ENCODE measurements at regions not wholly inside any gene's neighbourhood (a gene's known extent, or its start where the extent isn't known, plus 50 kb on each side); places are given as distances from the start of the nearest gene placed in this dataset.

GRCh38 chr9:90489066-90489465, 153.6 kb downstream of the DIRAS2 start:
- TF ChIP-seq, protein P1, sequence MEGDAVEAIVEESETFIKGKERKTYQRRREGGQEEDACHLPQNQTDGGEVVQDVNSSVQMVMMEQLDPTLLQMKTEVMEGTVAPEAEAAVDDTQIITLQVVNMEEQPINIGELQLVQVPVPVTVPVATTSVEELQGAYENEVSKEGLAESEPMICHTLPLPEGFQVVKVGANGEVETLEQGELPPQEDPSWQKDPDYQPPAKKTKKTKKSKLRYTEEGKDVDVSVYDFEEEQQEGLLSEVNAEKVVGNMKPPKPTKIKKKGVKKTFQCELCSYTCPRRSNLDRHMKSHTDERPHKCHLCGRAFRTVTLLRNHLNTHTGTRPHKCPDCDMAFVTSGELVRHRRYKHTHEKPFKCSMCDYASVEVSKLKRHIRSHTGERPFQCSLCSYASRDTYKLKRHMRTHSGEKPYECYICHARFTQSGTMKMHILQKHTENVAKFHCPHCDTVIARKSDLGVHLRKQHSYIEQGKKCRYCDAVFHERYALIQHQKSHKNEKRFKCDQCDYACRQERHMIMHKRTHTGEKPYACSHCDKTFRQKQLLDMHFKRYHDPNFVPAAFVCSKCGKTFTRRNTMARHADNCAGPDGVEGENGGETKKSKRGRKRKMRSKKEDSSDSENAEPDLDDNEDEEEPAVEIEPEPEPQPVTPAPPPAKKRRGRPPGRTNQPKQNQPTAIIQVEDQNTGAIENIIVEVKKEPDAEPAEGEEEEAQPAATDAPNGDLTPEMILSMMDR (optimal IDR thresholded peaks at IDR 0.05 in 1 of 3, IDR thresholded peaks at IDR 0.05 in 1 of 3, conservative IDR thresholded peaks at IDR 0.05 in 1 of 3; ENCODE audit: extremely low read depth in 1 of 3, insufficient read depth in 2 of 3, low read length in 3 of 3): no peak
- TF ChIP-seq EZH2 (IDR thresholded peaks at IDR 0.05; ENCODE audit: low read length): no peak

DNA sequence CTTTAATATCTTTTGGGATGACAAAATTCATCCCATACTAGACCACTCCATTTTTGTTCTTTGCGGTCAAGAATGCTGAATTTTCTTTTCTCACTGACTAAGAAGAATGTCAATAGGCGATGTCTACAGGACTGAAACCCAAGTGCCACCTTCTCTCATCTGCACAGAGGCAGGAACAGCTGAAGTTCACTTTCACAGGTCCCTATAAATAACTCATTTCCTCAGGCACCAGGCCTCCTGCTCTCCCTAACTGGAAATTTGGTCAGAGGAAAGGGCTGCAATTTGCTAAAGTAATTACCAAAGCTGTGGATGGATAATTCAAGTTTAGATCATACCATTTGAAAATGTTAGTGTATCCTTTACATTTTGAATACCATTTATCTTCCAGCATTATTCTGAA, 142.9 kb downstream of the DIRAS2 start:
- dilution Hi-C loops (cut with MboI; ENCODE audit: extremely low pct_ligation_motif_present, low sequenced_read_pairs): no loop called here
- Histone ChIP-seq H3K9me1 (ENCODE audit: control insufficient read depth, extremely low read depth, insufficient read depth, low read length) (no peaks in the 10 kb centered on the region), H3K36me3 (ENCODE audit: control insufficient read depth in 2 of 2, extremely low read depth in 1 of 2, insufficient read depth in 2 of 2, low read length in 2 of 2) (no peaks in the 10 kb centered on the region), H2AFZ (ENCODE audit: control insufficient read depth, low read length) (no peak overlapping the region), H4K20me1 (ENCODE audit: control insufficient read depth, extremely low read depth, insufficient read depth, low read length) (no peaks in the 10 kb centered on the region), H3K27me3 (ENCODE audit: control insufficient read depth, extremely low read depth, insufficient read depth, low read length) (no peaks in the 10 kb centered on the region), H3K9me3 (ENCODE audit: control insufficient read depth, low read depth, low read length) (no peaks in the 10 kb centered on the region), H3K9ac (ENCODE audit: control insufficient read depth, extremely low read depth, insufficient read depth, low read length) (no peak overlapping the region), H3K27ac (ENCODE audit: control insufficient read depth, insufficient read depth, low read length) (no peak overlapping the region), H3K4me2 (ENCODE audit: control insufficient read depth, extremely low read depth, insufficient read depth, low read depth, low read length) (no peak overlapping the region), H3K4me1 (ENCODE audit: control insufficient read depth, extremely low read depth, insufficient read depth, low read length) (no peaks in the 10 kb centered on the region), H3K79me2 (ENCODE audit: control insufficient read depth, insufficient read depth, low read length) (no peaks in the 10 kb centered on the region), H3K4me3 (ENCODE audit: control insufficient read depth in 2 of 3, extremely low read depth in 1 of 3, insufficient read depth in 2 of 3, low read depth in 1 of 3, low read length in 3 of 3) (no peak overlapping the region)
- DNase-seq (ENCODE audit: low read depth, low spot score) (no peak), FAIRE-seq (no peak)
- TF ChIP-seq, protein P1 (optimal IDR thresholded peaks at IDR 0.05 in 1 of 3, IDR thresholded peaks at IDR 0.05 in 1 of 3, conservative IDR thresholded peaks at IDR 0.05 in 1 of 3; ENCODE audit: extremely low read depth in 1 of 3, insufficient read depth in 2 of 3, low read length in 3 of 3): no peak

More at GRCh38 chr9:90489066-90489465, 153.6 kb downstream of the DIRAS2 start:
- DNase-seq (ENCODE audit: low read depth, low spot score) (no peak), FAIRE-seq (no peak)
- no peak overlapping the region for H3K27ac ChIP-seq (ENCODE audit: control insufficient read depth, insufficient read depth, low read length)
- dilution Hi-C loops (cut with MboI; ENCODE audit: extremely low pct_ligation_motif_present, low sequenced_read_pairs): no loop called here
- no peaks in the 10 kb centered on the region for H3K4me1 ChIP-seq (ENCODE audit: control insufficient read depth, extremely low read depth, insufficient read depth, low read length)
- no peak overlapping the region for H2AFZ ChIP-seq (ENCODE audit: control insufficient read depth, low read length)
- H4K20me1 ChIP-seq (ENCODE audit: control insufficient read depth, extremely low read depth, insufficient read depth, low read length): no peaks in the 10 kb centered on the region
- no peaks in the 10 kb centered on the region for H3K9me1 ChIP-seq (ENCODE audit: control insufficient read depth, extremely low read depth, insufficient read depth, low read length)
- H3K9ac ChIP-seq (ENCODE audit: control insufficient read depth, extremely low read depth, insufficient read depth, low read length): no peak overlapping the region
- H3K36me3 ChIP-seq (ENCODE audit: control insufficient read depth in 2 of 2, extremely low read depth in 1 of 2, insufficient read depth in 2 of 2, low read length in 2 of 2): no peaks in the 10 kb centered on the region
- no peak overlapping the region for H3K4me2 ChIP-seq (ENCODE audit: control insufficient read depth, extremely low read depth, insufficient read depth, low read depth, low read length)
- no peaks in the 10 kb centered on the region for H3K9me3 ChIP-seq (ENCODE audit: control insufficient read depth, low read depth, low read length)
- H3K4me3 ChIP-seq (ENCODE audit: control insufficient read depth in 2 of 3, extremely low read depth in 1 of 3, insufficient read depth in 2 of 3, low read depth in 1 of 3, low read length in 3 of 3): no peak overlapping the region
- H3K79me2 ChIP-seq (ENCODE audit: control insufficient read depth, insufficient read depth, low read length): no peaks in the 10 kb centered on the region
- no peaks in the 10 kb centered on the region for H3K27me3 ChIP-seq (ENCODE audit: control insufficient read depth, extremely low read depth, insufficient read depth, low read length)

All from keratinocyte (primary cell).